Body of pancreas (tissue), 4 donors: ENCODE measurements at regions not wholly inside any gene's neighbourhood (a gene's known extent, or its start where the extent isn't known, plus 50 kb on each side); places are given as distances from the start of the nearest gene placed in this dataset.

Experiments
- POLR2A ChIP-seq, 3 donors: fragments of 450-650 bp; IDR thresholded peaks; one replicate each; pipeline ENCODE4 v1.6.1; 2016; ENCODE audit warnings: antibody characterized with exemption in 3 of 3, mild to moderate bottlenecking in 2 of 3
- TF ChIP-seq, protein P1 (sequence below), 7 experiments: fragments of 450-650 bp in 4 of 7; fragments of 200-600 bp in 3 of 7; sonication (generic) in 3 of 7; IDR thresholded peaks; one replicate each; pipeline ENCODE4 v1.5.1; 2016 to 2019; ENCODE audit warnings: antibody characterized with exemption in 7 of 7

DNA sequence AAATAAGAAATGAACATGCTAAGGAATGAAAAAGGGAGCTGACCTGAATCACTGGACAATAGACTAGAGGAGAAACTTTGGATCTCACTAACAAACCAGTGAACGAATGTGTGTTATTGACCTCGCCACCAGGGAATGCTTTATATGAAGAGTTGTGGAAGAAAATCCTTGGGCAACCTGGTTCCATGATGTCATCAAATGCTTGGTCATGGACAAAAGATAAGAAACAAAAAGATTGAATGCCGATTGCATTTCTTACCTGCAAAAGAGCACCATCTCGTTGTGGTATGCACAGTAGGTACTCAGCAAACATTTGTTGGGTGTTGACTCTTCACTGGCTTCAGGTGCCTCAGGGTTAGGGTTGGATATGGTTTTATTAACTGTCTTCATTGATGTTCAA lies 165.2 kb upstream of the TSHZ2 start:
- no peak for TF ChIP-seq POLR2A (IDR thresholded peaks at IDR 0.05)
- TF ChIP-seq, protein P1, sequence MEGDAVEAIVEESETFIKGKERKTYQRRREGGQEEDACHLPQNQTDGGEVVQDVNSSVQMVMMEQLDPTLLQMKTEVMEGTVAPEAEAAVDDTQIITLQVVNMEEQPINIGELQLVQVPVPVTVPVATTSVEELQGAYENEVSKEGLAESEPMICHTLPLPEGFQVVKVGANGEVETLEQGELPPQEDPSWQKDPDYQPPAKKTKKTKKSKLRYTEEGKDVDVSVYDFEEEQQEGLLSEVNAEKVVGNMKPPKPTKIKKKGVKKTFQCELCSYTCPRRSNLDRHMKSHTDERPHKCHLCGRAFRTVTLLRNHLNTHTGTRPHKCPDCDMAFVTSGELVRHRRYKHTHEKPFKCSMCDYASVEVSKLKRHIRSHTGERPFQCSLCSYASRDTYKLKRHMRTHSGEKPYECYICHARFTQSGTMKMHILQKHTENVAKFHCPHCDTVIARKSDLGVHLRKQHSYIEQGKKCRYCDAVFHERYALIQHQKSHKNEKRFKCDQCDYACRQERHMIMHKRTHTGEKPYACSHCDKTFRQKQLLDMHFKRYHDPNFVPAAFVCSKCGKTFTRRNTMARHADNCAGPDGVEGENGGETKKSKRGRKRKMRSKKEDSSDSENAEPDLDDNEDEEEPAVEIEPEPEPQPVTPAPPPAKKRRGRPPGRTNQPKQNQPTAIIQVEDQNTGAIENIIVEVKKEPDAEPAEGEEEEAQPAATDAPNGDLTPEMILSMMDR (IDR thresholded peaks at IDR 0.05), result no peak
